OCI-LY1 (cell line): ENCODE measurements at regions not wholly inside any gene's neighbourhood (a gene's known extent, or its start where the extent isn't known, plus 50 kb on each side); places are given as distances from the start of the nearest gene placed in this dataset.

Source experiments
- H2AFZ ChIP-seq: fragments of 200-600 bp; sonication (generic), shearing (Covaris generic); 2 replicates; pipeline ENCODE4 v1.6.0; 2014; ENCODE audit warnings: antibody characterized with exemption, mild to moderate bottlenecking, low read length
- H3F3A ChIP-seq: fragments of 200-600 bp; sonication (generic), shearing (Covaris generic); 2 replicates; pipeline ENCODE4 v1.6.0; 2014; ENCODE audit warnings: mild to moderate bottlenecking, antibody characterized with exemption, low read length, moderate library complexity; ENCODE audit not compliant: insufficient read depth
- H3K27ac ChIP-seq: fragments of 200-600 bp; sonication (generic); 2 replicates; pipeline ENCODE4 v1.5.1; 2014; ENCODE audit warnings: low read length, mixed run types, mild to moderate bottlenecking, low read depth; ENCODE audit not compliant: poor library complexity, severe bottlenecking
- H3K27me3 ChIP-seq: fragments of 200-600 bp; sonication (generic); 2 replicates; pipeline ENCODE4 v1.6.0; 2014; ENCODE audit warnings: antibody characterized with exemption, mild to moderate bottlenecking, low read length, moderate library complexity; ENCODE audit not compliant: insufficient read depth
- H3K36me3 ChIP-seq: fragments of 200-600 bp; sonication (generic); 2 replicates; pipeline ENCODE4 v1.6.1; 2014; ENCODE audit warnings: mild to moderate bottlenecking, antibody characterized with exemption, low read length, moderate library complexity, mixed read lengths; ENCODE audit not compliant: insufficient read depth
- H3K4me1 ChIP-seq: fragments of 200-600 bp; sonication (generic); 2 replicates; pipeline ENCODE4 v1.5.1; 2014; ENCODE audit warnings: mild to moderate bottlenecking, low read length, moderate library complexity; ENCODE audit not compliant: insufficient read depth, severe bottlenecking
- H3K4me2 ChIP-seq: fragments of 200-600 bp; sonication (generic), shearing (Covaris generic); 2 replicates; pipeline ENCODE4 v1.6.1; 2014; ENCODE audit warnings: low read length
- H3K4me3 ChIP-seq: fragments of 200-600 bp; sonication (generic); 2 replicates; pipeline ENCODE4 v1.5.1; 2014; ENCODE audit warnings: low read length, low read depth, mild to moderate bottlenecking, mixed read lengths; ENCODE audit not compliant: poor library complexity, severe bottlenecking
- H3K79me2 ChIP-seq: fragments of 200-600 bp; shearing (Covaris generic); 2 replicates; pipeline ENCODE4 v1.6.1; 2016; ENCODE audit warnings: mixed run types, low read length, mixed read lengths; ENCODE audit not compliant: insufficient read depth
- H3K9ac ChIP-seq: fragments of 200-600 bp; sonication (generic), shearing (Covaris generic); 2 replicates; pipeline ENCODE4 v1.6.1; 2014; ENCODE audit warnings: mild to moderate bottlenecking, low read length, mixed read lengths
- H3K9me2 ChIP-seq: fragments of 200-600 bp; sonication (generic), shearing (Covaris generic); 2 replicates; pipeline ENCODE4 v1.6.1; 2014; ENCODE audit warnings: low read depth, mild to moderate bottlenecking, low read length, mixed read lengths
- H3K9me3 ChIP-seq: fragments of 200-600 bp; shearing (Covaris generic); 2 replicates; pipeline ENCODE4 v1.6.1; 2014; ENCODE audit warnings: low read length, mixed read lengths
- H4K20me1 ChIP-seq: fragments of 200-600 bp; sonication (generic), shearing (Covaris generic); 2 replicates; pipeline ENCODE4 v1.6.0; 2016; ENCODE audit warnings: mild to moderate bottlenecking, low read length; ENCODE audit not compliant: insufficient read depth
- EZH2 ChIP-seq: fragments of 200-600 bp; sonication (generic), shearing (Covaris generic); IDR thresholded peaks from 2 replicates; pipeline ENCODE4 v1.8.0; 2017; ENCODE audit warnings: borderline replicate concordance, mixed run types, mild to moderate bottlenecking, antibody characterized with exemption, low read length, moderate library complexity, mixed read lengths
- TF ChIP-seq, protein P1 (sequence below): fragments of 200-600 bp; sonication (generic), shearing (Covaris generic); IDR thresholded peaks from 2 replicates; pipeline ENCODE4 v1.5.1; 2017; ENCODE audit warnings: mild to moderate bottlenecking, antibody characterized with exemption, low read length, moderate library complexity, mixed read lengths

DNA sequence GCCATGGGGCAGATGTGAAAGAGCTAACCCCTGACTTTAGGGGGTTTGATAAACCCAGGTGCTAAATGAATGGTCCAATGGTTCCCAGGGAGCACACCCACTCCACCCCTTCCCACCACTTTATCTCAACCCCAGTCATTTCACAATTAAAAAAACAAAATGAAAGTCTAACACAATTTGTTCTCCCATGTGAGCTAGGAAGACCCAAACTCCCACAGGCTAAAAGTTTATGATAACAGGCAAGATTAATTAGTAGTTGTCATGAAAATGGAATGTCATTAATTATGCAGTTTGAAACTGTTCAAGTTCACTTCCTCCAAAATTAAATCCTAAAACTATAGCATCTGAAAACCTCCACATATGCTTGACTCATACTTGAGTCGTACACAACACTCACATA, 63.3 kb upstream of the TPM1 start:
- Histone ChIP-seq H3K9me2 (no peaks in the 10 kb centered on the region), H2AFZ (no peak overlapping the region), H3K9ac (no peak overlapping the region), H3K27me3 (no peaks in the 10 kb centered on the region), H3F3A (no peaks in the 10 kb centered on the region), H3K4me3 (no peak overlapping the region), H3K27ac (no peak overlapping the region), H3K36me3 (no peaks in the 10 kb centered on the region), H3K9me3 (no peaks in the 10 kb centered on the region), H4K20me1 (no peaks in the 10 kb centered on the region), H3K4me2 (no peak overlapping the region), H3K79me2 (no peaks in the 10 kb centered on the region), H3K4me1 (no peaks in the 10 kb centered on the region)
- no peak for TF ChIP-seq EZH2
- TF ChIP-seq, protein P1, sequence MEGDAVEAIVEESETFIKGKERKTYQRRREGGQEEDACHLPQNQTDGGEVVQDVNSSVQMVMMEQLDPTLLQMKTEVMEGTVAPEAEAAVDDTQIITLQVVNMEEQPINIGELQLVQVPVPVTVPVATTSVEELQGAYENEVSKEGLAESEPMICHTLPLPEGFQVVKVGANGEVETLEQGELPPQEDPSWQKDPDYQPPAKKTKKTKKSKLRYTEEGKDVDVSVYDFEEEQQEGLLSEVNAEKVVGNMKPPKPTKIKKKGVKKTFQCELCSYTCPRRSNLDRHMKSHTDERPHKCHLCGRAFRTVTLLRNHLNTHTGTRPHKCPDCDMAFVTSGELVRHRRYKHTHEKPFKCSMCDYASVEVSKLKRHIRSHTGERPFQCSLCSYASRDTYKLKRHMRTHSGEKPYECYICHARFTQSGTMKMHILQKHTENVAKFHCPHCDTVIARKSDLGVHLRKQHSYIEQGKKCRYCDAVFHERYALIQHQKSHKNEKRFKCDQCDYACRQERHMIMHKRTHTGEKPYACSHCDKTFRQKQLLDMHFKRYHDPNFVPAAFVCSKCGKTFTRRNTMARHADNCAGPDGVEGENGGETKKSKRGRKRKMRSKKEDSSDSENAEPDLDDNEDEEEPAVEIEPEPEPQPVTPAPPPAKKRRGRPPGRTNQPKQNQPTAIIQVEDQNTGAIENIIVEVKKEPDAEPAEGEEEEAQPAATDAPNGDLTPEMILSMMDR: no peak

- Histone ChIP-seq H3K27me3 (no peaks in the 10 kb centered on the region), H3K9me3 (no peaks in the 10 kb centered on the region), H3K4me2 (no peak overlapping the region), H3K36me3 (no peaks in the 10 kb centered on the region), H2AFZ (no peak overlapping the region), H3K4me3 (no peak overlapping the region), H3F3A (no peaks in the 10 kb centered on the region), H4K20me1 (no peaks in the 10 kb centered on the region), H3K27ac (no peak overlapping the region), H3K79me2 (no peaks in the 10 kb centered on the region), H3K4me1 (no peaks in the 10 kb centered on the region), H3K9ac (no peak overlapping the region), H3K9me2 (no peaks in the 10 kb centered on the region)
- TF ChIP-seq EZH2: no peak
- TF ChIP-seq, protein P1: no peak
Observed at GRCh38 chr15:62981071-62981470, 61.5 kb upstream of the TPM1 start.

DNA sequence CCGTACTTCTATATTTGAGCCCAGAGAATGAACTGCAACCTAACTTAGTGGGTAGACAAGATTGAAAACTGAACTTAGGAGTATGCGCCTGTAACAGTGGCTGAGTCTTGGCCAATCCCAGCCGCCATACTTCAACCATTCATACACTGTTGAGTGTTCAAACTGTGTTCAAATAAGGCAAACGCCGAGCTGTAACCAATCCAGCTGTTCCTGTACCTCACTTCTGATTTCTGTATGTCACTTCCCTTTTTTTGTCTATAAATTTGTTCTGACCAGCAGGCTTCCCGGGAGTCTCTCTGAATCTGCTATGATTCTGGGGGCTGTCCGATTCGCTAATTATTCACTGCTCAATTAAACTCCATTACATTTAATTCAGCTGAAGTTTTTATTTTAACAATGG, 58.6 kb upstream of the TPM1 start:
- H3K27ac ChIP-seq: no peak overlapping the region
- TF ChIP-seq, protein P1: no peak
- no peak for TF ChIP-seq EZH2
- H3K36me3 ChIP-seq: no peaks in the 10 kb centered on the region
- H3K27me3 ChIP-seq: no peaks in the 10 kb centered on the region
- no peaks in the 10 kb centered on the region for H3K4me1 ChIP-seq
- H3K4me2 ChIP-seq: no peak overlapping the region
- H2AFZ ChIP-seq: no peak overlapping the region
- H3F3A ChIP-seq: no peaks in the 10 kb centered on the region
- H3K9me3 ChIP-seq: no peaks in the 10 kb centered on the region
- H3K9me2 ChIP-seq: no peaks in the 10 kb centered on the region
- H3K79me2 ChIP-seq: no peaks in the 10 kb centered on the region
- no peak overlapping the region for H3K9ac ChIP-seq
- no peak overlapping the region for H3K4me3 ChIP-seq
- H4K20me1 ChIP-seq: no peaks in the 10 kb centered on the region
